HG03558 (cell line): ENCODE measurements at regions not wholly inside any gene's neighbourhood (a gene's known extent, or its start where the extent isn't known, plus 50 kb on each side); places are given as distances from the start of the nearest gene placed in this dataset.
"Not testable (repeated sequence)": the region's sequence is repeated elsewhere in the genome, so short reads cannot be mapped to it uniquely, and the experiment has no call there.

Experiments
- ATAC-seq: cut with Tn5 transposase; IDR thresholded peaks from one replicate; pipeline ENCODE4 v1.9.1; 2021; ENCODE audit warnings: moderate number of reproducible peaks; ENCODE audit not compliant: unreplicated experiment; ENCODE audit errors: extremely low read depth

- no peak for ATAC-seq
Observed at GRCh38 chr10:78657163-78657861, 411.5 kb upstream of the ZMIZ1 start.

DNA sequence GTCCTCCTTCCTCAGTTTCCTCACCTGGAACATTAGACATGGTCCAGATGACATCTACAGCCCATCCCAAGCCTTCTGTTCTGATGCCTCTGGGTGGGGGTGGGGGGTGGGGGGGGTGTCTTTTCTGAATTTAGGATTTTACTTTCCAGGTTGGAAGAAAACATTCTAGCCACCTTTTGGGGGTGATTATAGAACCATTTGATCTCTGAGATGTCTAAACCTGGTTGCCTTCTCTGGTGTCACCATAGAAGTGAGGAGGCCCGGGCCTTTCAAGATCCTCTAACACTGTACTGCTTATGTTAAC is 411.0 kb upstream of the ZMIZ1 start:
- ATAC-seq: no peak

DNA sequence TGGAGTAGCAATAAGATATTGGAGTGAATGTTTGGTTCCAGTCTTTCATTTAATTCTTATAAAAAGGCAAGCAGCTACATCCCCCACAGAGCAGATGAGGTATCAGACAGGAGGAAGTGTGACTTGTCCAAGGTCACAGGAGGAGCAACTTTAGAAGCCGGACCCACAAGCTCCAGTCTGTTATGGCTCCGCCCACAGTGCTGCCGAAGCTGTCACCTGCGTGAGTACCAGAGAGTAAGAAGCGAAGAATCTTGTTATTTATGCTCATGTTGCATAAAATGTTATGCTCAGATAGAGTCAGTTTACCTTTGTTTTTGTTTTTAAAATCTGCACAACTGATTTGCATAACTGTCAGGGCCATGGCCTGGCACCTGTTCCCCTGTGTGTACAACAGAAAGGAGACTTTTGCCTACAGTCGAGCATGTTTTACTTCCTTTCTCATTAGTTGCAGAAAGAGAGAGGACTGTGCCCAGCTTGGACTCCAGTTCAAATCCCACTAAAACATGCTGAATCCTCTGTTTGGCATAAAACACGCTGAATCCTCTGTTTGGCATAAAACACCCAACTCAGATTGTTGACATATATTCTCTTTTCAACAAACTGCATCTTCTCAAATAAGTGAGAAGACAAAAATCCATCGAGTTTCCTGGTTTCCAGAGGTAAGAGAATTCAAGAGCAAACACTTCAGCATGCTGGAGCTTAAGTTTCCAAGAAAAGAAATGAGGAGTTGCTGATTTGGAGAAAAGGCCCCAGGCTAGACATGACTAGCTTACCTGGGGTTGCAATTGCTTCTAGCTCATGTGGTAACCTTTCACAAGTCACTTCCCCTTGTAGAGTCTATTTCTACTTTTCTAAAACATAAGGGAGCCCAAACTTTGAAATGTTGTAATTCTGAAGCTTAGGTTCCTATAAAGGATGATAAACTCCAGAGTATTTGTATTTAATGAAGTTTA is 409.8 kb upstream of the ZMIZ1 start:
- no peak for ATAC-seq

DNA sequence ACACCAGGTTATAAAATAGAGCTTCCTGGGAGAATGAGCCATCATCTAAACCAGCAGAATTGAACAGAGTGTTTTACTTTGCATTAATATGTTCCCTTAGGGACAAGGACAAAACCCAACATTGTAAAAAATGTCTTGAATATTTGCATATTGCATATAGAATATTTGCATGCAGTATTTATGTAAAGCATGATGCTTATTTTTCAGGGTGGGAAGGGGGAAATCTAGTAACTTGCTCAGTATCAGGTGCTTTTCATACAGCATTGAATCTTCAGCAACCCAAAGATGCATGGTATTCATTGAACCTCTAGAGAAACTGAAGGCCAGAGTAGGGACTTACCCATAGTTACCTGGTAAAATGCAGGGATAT is 409.2 kb upstream of the ZMIZ1 start:
- ATAC-seq: no peak

GRCh38 chr10:78660446-78661106 is 408.2 kb upstream of the ZMIZ1 start:
- no peak for ATAC-seq

DNA sequence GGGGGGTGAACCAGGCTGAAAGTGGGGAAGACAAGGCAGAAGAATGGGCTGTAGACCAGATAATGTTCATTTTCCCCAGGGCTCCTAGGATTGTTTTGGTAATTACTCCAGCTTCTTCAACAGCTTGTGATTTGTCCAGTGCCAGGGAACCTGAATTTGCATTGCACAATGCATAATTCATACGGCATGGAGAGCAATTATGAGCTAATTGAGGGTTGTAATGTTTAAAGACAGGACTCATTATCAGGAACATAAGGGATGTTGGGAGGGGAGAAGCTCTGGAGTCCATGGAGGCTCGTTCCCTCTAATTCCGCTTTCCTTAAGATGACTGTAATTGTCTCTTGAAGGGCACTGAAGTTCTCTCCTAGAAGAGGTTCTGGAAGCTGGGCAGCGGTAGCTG is 405.0 kb upstream of the ZMIZ1 start:
- ATAC-seq: no peak

DNA sequence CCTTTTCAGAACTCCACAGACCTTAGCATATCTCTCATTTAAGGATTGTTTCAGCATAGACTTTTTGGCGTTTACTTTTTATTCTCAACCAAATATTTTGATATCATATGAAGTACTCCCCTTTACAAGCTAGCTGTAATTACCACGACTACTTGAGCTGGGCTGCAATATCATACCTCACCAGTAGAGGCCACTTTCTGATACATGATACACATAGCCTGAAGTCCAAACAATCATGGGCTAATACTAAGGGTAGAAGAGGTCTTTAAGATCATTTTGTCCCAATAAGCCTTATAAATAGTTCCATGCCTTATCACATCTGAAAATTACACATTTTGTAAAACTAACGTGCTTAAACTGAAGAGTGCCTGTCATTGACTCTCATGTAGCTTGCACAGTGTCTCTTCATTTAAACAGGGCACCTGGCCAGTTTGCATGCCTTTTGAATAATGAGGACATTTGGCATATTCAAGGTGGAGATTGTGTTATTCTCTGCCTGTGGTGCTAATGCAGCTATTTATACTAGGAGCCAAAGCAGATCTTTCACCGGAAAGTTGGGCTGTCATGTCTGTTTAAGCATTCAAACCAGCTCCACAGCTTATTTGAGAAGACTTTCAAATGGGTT is 403.7 kb upstream of the ZMIZ1 start:
- no peak for ATAC-seq

DNA sequence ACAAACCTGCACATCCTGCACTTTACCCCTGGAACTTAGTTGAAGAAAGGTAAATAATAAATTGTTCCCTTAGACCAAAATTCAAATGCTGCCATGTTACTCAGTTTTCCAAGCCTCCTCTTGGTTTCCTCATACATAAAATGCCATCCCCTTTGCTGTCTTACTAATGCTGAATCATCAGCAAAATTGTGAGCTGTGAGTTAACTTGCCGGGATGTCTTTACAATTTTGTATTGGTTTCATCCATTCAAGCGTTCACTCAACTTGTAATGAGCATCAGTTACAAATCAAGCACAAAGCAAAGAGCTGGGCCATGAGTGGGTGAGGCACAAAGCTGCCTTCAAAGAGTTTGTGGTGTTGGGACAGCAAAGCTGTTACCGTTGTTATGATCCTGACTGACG is 395.8 kb upstream of the ZMIZ1 start:
- no peak for ATAC-seq

DNA sequence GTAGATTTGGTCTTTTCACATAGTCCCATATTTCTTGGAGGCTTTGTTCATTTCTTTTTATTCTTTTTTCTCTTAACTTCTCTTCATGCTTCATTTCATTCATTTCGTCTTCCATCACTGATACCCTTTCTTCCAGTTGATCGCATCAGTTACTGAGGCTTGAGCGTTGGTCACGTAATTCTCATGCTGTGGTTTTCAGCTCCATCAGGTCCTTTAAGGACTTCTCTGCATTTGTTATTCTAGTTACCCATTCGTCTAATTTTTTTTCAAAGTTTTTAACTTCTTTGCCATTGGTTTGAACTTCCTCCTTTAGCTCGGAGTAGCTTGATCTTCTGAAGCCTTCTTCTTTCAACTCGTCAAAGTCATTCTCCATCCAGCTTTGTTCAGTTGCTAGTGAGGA is 387.6 kb upstream of the ZMIZ1 start:
- ATAC-seq: not testable (repeated sequence)

- not testable (repeated sequence) for ATAC-seq
Observed at GRCh38 chr10:78681986-78682385, 386.8 kb upstream of the ZMIZ1 start.

DNA sequence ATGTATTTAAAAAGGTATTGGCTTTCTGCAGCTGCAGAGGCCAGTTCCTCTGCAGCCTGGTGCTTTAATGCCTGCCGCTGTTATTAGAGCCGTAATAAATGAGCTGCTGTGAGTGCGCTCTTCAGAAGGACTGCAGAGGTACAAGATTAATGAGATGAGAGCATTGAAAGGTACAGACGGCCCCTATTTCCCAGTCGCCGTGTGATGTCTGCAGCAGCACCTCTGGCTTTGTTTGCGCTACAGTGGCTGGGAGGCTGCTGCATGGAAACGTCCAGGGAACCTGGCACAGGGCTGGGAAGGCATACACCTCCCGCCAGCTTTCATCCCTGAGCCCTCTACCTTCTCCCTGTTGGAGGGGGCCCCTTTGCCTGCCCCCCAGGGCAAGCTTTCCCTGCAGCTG is 383.8 kb upstream of the ZMIZ1 start:
- ATAC-seq: no peak

- no peak for ATAC-seq
Observed at GRCh38 chr10:78685466-78686103, 383.2 kb upstream of the ZMIZ1 start.

DNA sequence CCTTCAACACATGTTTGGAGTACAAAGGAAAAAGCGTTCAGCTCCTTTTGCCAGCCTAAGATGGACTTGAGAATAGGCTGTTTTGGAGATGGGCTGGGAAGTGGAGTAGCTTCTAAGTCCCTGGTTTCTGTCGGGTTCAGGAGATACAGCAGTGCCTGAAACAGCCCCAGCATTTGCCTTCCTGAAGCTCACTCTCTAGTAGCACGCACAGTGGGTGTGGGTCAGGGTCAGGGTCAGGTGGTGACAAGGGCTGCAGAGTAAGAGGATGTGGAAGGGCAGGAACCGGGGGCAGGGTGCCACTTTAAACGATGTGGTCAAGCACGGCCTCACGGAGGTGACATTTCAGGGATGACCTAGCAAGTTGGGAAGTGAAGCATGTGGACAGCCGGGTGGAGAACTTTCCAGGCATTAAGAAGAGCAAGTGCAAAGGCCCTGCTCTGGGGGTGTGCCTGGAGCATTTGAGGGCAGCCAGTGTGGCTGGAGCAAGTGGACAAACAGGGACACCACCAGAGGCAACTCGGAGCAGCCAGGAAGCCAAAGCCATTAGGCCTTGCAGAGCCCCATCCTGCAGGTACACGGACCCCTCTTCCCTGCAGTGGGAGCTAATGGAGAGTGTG is 382.2 kb upstream of the ZMIZ1 start:
- ATAC-seq: no peak

DNA sequence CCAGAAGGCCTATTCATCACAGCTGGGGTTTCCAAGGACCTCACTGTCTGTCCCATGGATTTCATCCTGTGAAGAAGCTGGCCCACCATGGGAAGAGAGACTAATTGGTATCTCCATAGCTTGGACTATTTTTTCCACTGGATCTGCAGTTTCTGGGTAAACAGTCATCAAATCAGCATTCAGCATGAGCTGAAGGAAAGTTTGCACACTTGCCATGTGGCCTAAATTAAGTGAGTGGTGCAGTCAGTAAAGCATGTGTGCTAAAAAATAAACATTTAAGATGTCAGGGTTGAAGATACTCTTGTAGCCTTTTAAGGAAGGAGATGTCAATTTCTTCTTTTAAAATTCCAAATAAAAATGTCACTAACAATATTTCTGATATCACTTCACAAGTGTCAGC is 381.1 kb upstream of the ZMIZ1 start:
- ATAC-seq: no peak

GRCh38 chr10:78688230-78688900 is 380.4 kb upstream of the ZMIZ1 start:
- no peak for ATAC-seq

DNA sequence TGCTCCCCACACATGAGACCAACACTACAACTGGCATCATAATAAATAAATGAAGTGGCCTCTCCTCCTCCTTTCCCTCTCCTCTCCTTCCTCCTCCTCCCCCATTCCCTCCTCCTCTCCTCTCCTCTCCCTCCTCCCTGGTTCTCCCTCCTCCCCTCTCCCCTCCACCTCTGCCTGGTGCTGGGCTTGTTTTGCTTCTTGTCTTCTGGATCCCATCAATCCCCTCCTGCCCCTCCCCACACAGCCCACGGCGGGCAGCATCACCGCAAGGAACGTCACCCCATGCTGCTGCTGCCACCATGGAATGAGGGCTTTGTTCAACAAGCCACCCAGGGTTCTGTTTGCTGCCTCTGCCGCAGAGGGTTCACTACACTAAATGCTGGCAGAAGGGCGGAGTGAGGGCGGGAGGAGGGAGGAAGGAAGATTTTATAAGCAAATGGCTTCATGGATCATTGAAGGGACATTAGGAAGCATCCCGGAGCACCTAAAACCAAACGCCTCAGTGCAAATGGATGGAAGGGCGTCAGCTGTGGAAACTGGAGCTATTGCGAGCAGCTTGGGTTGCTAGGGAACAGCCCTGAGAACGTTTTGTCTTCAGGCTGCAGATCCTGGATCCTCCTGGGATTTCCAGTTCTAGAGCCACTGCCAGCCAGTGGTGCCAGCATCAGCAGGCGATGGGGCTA is 379.7 kb upstream of the ZMIZ1 start:
- ATAC-seq: no peak

GRCh38 chr10:78689584-78689935 is 379.2 kb upstream of the ZMIZ1 start:
- ATAC-seq: no peak

GRCh38 chr10:78690354-78691111 is 378.2 kb upstream of the ZMIZ1 start:
- ATAC-seq: no peak
